Keratinocyte (primary cell): ENCODE measurements at regions not wholly inside any gene's neighbourhood (a gene's known extent, or its start where the extent isn't known, plus 50 kb on each side); places are given as distances from the start of the nearest gene placed in this dataset.

Source experiments
- DNase-seq: peaks from one replicate; pipeline ENCODE4 v3.0.0-alpha.2; 2011; ENCODE audit warnings: low read depth, missing footprints, low spot score
- FAIRE-seq: peaks from 2 replicates; lab custom pipeline; 2011; peaks lifted over from hg19 to GRCh38; lab: Jason Lieb, UNC
- H2AFZ ChIP-seq: 2 replicates; pipeline ENCODE4 v1.6.0; 2012; ENCODE audit warnings: low read length, control low read depth, inconsistent platforms; ENCODE audit not compliant: control insufficient read depth
- H3K27ac ChIP-seq: 2 replicates; pipeline ENCODE4 v1.5.1; 2011; ENCODE audit warnings: low read length; ENCODE audit not compliant: control insufficient read depth, insufficient read depth
- H3K27me3 ChIP-seq: 3 replicates; pipeline ENCODE4 v1.6.0; 2011; ENCODE audit warnings: low read length; ENCODE audit not compliant: control insufficient read depth, insufficient read depth; ENCODE audit errors: extremely low read depth
- H3K36me3 ChIP-seq, 2 experiments: 2 replicates in 1 of 2; 3 replicates in 1 of 2; pipeline ENCODE4 v1.5.1; 2011; ENCODE audit warnings: low read length in 2 of 2, mild to moderate bottlenecking in 1 of 2; ENCODE audit not compliant: control insufficient read depth in 2 of 2, insufficient read depth in 2 of 2; ENCODE audit errors: extremely low read depth in 1 of 2
- H3K4me1 ChIP-seq: 3 replicates; pipeline ENCODE4 v1.5.1; 2011; ENCODE audit warnings: low read length; ENCODE audit not compliant: control insufficient read depth, insufficient read depth; ENCODE audit errors: extremely low read depth
- H3K4me2 ChIP-seq: 3 replicates; pipeline ENCODE4 v1.6.0; 2011; ENCODE audit warnings: low read depth, low read length; ENCODE audit not compliant: control insufficient read depth, insufficient read depth; ENCODE audit errors: extremely low read depth
- H3K4me3 ChIP-seq, 3 experiments: fragments of 200-600 bp in 1 of 3; sonication (generic) in 1 of 3; 2 replicates in 2 of 3; 3 replicates in 1 of 3; pipeline ENCODE4 v1.5.1; 2011 to 2016; ENCODE audit warnings: low read length in 3 of 3, mild to moderate bottlenecking in 3 of 3, control low read depth in 2 of 3, inconsistent platforms in 1 of 3, low read depth in 1 of 3, mixed read lengths in 1 of 3, mixed run types in 1 of 3, moderate library complexity in 1 of 3; ENCODE audit not compliant: control insufficient read depth in 2 of 3, insufficient read depth in 2 of 3; ENCODE audit errors: extremely low read depth in 1 of 3
- H3K79me2 ChIP-seq: 2 replicates; pipeline ENCODE4 v1.6.0; 2012; ENCODE audit warnings: low read length; ENCODE audit not compliant: control insufficient read depth, insufficient read depth
- H3K9ac ChIP-seq: 3 replicates; pipeline ENCODE4 v1.6.0; 2011; ENCODE audit warnings: low read length; ENCODE audit not compliant: control insufficient read depth, insufficient read depth; ENCODE audit errors: extremely low read depth
- H3K9me1 ChIP-seq: 3 replicates; pipeline ENCODE4 v1.6.0; 2011; ENCODE audit warnings: low read length; ENCODE audit not compliant: control insufficient read depth, insufficient read depth; ENCODE audit errors: extremely low read depth
- H3K9me3 ChIP-seq: 2 replicates; pipeline ENCODE4 v1.5.1; 2012; ENCODE audit warnings: low read depth, low read length; ENCODE audit not compliant: control insufficient read depth
- H4K20me1 ChIP-seq: 3 replicates; pipeline ENCODE4 v1.6.0; 2011; ENCODE audit warnings: low read length; ENCODE audit not compliant: control insufficient read depth, insufficient read depth; ENCODE audit errors: extremely low read depth
- EZH2 ChIP-seq: IDR thresholded peaks from one replicate; pipeline ENCODE4 v1.6.1; 2012; ENCODE audit warnings: inconsistent platforms, mild to moderate bottlenecking, low read length, moderate library complexity
- dilution Hi-C: fragments of 300-500 bp; cut with MboI; formaldehyde crosslinking; loops from one replicate; pipeline ENCODE4 v1.7.0; 2020; ENCODE audit warnings: low sequenced_read_pairs; ENCODE audit not compliant: extremely low pct_ligation_motif_present
- TF ChIP-seq, protein P1 (sequence below), 3 experiments: IDR thresholded peaks in 1 of 3; conservative IDR thresholded peaks in 1 of 3; optimal IDR thresholded peaks in 1 of 3; 2 replicates in 2 of 3; 3 replicates in 1 of 3; pipeline versions ENCODE3 to v1.5.1; 2011; ENCODE audit warnings: low read length in 3 of 3, mild to moderate bottlenecking in 3 of 3, moderate library complexity in 2 of 3, control low read depth in 1 of 3, inconsistent platforms in 1 of 3; ENCODE audit not compliant: insufficient read depth in 2 of 3; ENCODE audit errors: extremely low read depth in 1 of 3

DNA sequence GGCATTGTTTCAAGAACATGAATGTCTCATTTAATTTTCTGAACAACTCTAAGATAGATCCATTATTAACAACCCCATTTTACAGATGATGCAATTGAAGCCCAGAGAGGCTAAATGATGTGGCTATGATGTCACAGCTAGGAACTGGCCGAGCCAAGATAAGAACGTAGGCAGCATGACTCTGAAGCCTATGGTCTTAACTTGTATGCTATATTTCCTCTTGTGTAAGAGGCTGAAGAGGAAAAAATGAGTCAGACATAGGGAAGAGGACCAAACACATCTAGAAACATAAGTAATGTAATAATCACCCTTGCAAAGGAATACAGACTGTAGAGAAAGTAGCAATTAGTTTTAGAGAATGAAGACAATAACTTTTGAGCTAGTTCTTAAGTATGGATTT lies 416.8 kb downstream of the FIGN start:
- no peaks in the 10 kb centered on the region for H3K4me1 ChIP-seq
- no peak for FAIRE-seq
- H3K9me1 ChIP-seq, result no peaks in the 10 kb centered on the region
- H3K27ac ChIP-seq, result no peak overlapping the region
- no peaks in the 10 kb centered on the region for H3K36me3 ChIP-seq
- H3K9ac ChIP-seq, result no peak overlapping the region
- H3K79me2 ChIP-seq, result no peaks in the 10 kb centered on the region
- DNase-seq, result no peak
- dilution Hi-C loops, result no loop called here
- H3K4me2 ChIP-seq, result no peak overlapping the region
- H3K4me3 ChIP-seq, result no peak overlapping the region
- no peaks in the 10 kb centered on the region for H3K9me3 ChIP-seq
- TF ChIP-seq, protein P1, sequence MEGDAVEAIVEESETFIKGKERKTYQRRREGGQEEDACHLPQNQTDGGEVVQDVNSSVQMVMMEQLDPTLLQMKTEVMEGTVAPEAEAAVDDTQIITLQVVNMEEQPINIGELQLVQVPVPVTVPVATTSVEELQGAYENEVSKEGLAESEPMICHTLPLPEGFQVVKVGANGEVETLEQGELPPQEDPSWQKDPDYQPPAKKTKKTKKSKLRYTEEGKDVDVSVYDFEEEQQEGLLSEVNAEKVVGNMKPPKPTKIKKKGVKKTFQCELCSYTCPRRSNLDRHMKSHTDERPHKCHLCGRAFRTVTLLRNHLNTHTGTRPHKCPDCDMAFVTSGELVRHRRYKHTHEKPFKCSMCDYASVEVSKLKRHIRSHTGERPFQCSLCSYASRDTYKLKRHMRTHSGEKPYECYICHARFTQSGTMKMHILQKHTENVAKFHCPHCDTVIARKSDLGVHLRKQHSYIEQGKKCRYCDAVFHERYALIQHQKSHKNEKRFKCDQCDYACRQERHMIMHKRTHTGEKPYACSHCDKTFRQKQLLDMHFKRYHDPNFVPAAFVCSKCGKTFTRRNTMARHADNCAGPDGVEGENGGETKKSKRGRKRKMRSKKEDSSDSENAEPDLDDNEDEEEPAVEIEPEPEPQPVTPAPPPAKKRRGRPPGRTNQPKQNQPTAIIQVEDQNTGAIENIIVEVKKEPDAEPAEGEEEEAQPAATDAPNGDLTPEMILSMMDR (optimal IDR thresholded peaks at IDR 0.05 in 1 of 3, IDR thresholded peaks at IDR 0.05 in 1 of 3, conservative IDR thresholded peaks at IDR 0.05 in 1 of 3; ENCODE audit: extremely low read depth in 1 of 3, insufficient read depth in 2 of 3, low read length in 3 of 3), result no peak
- TF ChIP-seq EZH2, result no peak
- no peaks in the 10 kb centered on the region for H3K27me3 ChIP-seq
- H4K20me1 ChIP-seq, result no peaks in the 10 kb centered on the region
- H2AFZ ChIP-seq, result no peak overlapping the region

DNA sequence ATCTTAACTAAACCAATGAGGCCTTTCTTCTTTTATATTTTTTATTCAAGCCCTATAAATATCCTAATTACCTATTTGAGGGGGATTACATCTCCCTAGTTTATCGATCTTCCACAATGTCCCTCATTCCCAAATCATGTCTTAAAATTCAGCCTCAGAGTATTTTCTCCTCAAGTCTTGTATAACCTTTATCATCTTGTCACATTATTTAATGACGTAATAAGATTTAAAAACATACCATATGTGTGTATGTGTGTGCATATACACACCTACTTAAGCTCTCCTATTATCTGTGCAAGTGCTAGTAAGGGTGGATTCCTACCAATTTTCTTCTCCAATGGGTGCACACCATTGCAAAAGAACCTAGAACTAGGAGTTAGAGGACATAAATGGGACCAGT lies 421.1 kb downstream of the FIGN start:
- no peak overlapping the region for H3K4me2 ChIP-seq
- no peaks in the 10 kb centered on the region for H3K4me1 ChIP-seq

More for the DNA sequence above, 421.1 kb downstream of the FIGN start:
- Histone ChIP-seq H2AFZ (no peak overlapping the region), H4K20me1 (no peaks in the 10 kb centered on the region), H3K9me3 (no peaks in the 10 kb centered on the region), H3K79me2 (no peaks in the 10 kb centered on the region), H3K9ac (no peak overlapping the region), H3K4me3 (no peak overlapping the region), H3K36me3 (no peaks in the 10 kb centered on the region), H3K27ac (no peak overlapping the region), H3K27me3 (no peaks in the 10 kb centered on the region), H3K9me1 (no peaks in the 10 kb centered on the region)
- no peak for DNase-seq
- dilution Hi-C loops, result no loop called here
- no peak for FAIRE-seq
- no peak for TF ChIP-seq EZH2
- TF ChIP-seq, protein P1 (optimal IDR thresholded peaks at IDR 0.05 in 1 of 3, IDR thresholded peaks at IDR 0.05 in 1 of 3, conservative IDR thresholded peaks at IDR 0.05 in 1 of 3; ENCODE audit: extremely low read depth in 1 of 3, insufficient read depth in 2 of 3, low read length in 3 of 3), result no peak
